HepG2 (cell line): ENCODE measurements at regions not wholly inside any gene's neighbourhood (a gene's known extent, or its start where the extent isn't known, plus 50 kb on each side); places are given as distances from the start of the nearest gene placed in this dataset.

Source experiments
- ATAC-seq: fragments of 200-7000 bp; cut with Tn5 transposase; 3 replicates; pipeline ENCODE4 v1.9.1; 2020; ENCODE audit warnings: mild to moderate bottlenecking, moderate library complexity
- BruUV-seq: library from RNA; stranded (reverse); fragments of 400-500 nt; replicated peaks from 2 replicates; lab custom pipeline; 2021; lab: Mats Ljungman, UMichigan
- CTCF ChIA-PET: fragments of 300-600 bp; formaldehyde crosslinking; extraction: SDS; loops from one replicate; lab custom pipeline; 2021; ENCODE audit warnings: low total read pairs, inconsistent platforms, low intra/inter-chr PET ratio; lab: Yijun Ruan, JAX
- POLR2A ChIA-PET: fragments of 350-600 bp; sonication (Branson Sonifier 250); formaldehyde crosslinking; loops from one replicate; lab custom pipeline; 2020; ENCODE audit warnings: antibody characterized with exemption, inconsistent platforms; lab: Yijun Ruan, JAX
- DNase-seq: peaks from one replicate; pipeline ENCODE4 v3.0.0-alpha.2; 2015; ENCODE audit warnings: low spot score
- FAIRE-seq: peaks from 3 replicates; lab custom pipeline; 2011; peaks lifted over from hg19 to GRCh38; lab: Jason Lieb, UNC
- H2AFZ ChIP-seq: one replicate; pipeline ENCODE4 v1.6.1; 2011; ENCODE audit warnings: low read length, inconsistent platforms
- H3K27ac ChIP-seq: fragments of 300-600 bp; 3 replicates; pipeline ENCODE4 v1.8.0; 2011; ENCODE audit warnings: mixed run types, mild to moderate bottlenecking, mixed read lengths, low read length, inconsistent platforms; ENCODE audit not compliant: insufficient read depth; ENCODE audit errors: extremely low read length
- H3K27me3 ChIP-seq, 2 experiments: fragments of 200-600 bp in 1 of 2; 2 replicates in 1 of 2; 3 replicates in 1 of 2; pipeline versions ENCODE4 v1.6.0 to v1.8.0; 2011; ENCODE audit warnings: low read length in 2 of 2, mild to moderate bottlenecking in 2 of 2, moderate library complexity in 2 of 2, inconsistent platforms in 1 of 2; ENCODE audit not compliant: insufficient read depth in 2 of 2, control insufficient read depth in 1 of 2
- H3K36me3 ChIP-seq, 2 experiments: fragments of 200-600 bp in 1 of 2; replicated peaks in 1 of 2; 2 replicates in 1 of 2; 3 replicates in 1 of 2; pipeline versions ENCODE4 v1.5.1 to v1.8.0; 2011; ENCODE audit warnings: low read length in 2 of 2, inconsistent platforms in 1 of 2; ENCODE audit not compliant: insufficient read depth in 2 of 2, control insufficient read depth in 1 of 2
- H3K4me1 ChIP-seq: 2 replicates; pipeline ENCODE4 v1.5.1; 2012; ENCODE audit warnings: low read length, inconsistent platforms; ENCODE audit not compliant: insufficient read depth
- H3K4me2 ChIP-seq: 2 replicates; pipeline ENCODE4 v1.6.0; 2011; ENCODE audit warnings: low read depth, low read length, inconsistent platforms
- H3K4me3 ChIP-seq, 3 experiments: fragments of 200-600 bp in 1 of 3; sonication (generic), shearing (Covaris generic) in 1 of 3; replicated peaks in 1 of 3; 2 replicates each; pipeline ENCODE4 v1.5.1; 2011 to 2016; ENCODE audit warnings: low read length in 3 of 3, inconsistent platforms in 2 of 3, low read depth in 2 of 3, mild to moderate bottlenecking in 2 of 3, control low read depth in 1 of 3, mixed read lengths in 1 of 3; ENCODE audit not compliant: insufficient read depth in 1 of 3
- H3K79me2 ChIP-seq: one replicate; pipeline ENCODE4 v1.6.1; 2011; ENCODE audit warnings: low read length, inconsistent platforms; ENCODE audit not compliant: insufficient read depth
- H3K9ac ChIP-seq: 2 replicates; pipeline ENCODE4 v1.6.0; 2011; ENCODE audit warnings: mild to moderate bottlenecking, low read depth, low read length, inconsistent platforms; ENCODE audit not compliant: insufficient read depth
- H3K9me3 ChIP-seq: 2 replicates; pipeline ENCODE4 v1.5.1; 2012; ENCODE audit warnings: mild to moderate bottlenecking, low read length
- H4K20me1 ChIP-seq: 2 replicates; pipeline ENCODE4 v1.6.0; 2011; ENCODE audit warnings: inconsistent platforms, mild to moderate bottlenecking, low read length, moderate library complexity; ENCODE audit not compliant: insufficient read depth
- CHD4 ChIP-seq: fragments of 200-600 bp; sonication (generic); IDR thresholded peaks from 2 replicates; pipeline ENCODE4 v1.7.0; 2017; ENCODE audit warnings: mild to moderate bottlenecking, low read length, borderline replicate concordance
- IKZF4 ChIP-seq: sonication (generic); formaldehyde crosslinking; IDR thresholded peaks from 2 replicates; pipeline ENCODE4 v1.5.1; 2020; ENCODE audit warnings: borderline replicate concordance, mild to moderate bottlenecking, low read depth, missing genetic modification reagents; ENCODE audit errors: not compliant biosample characterization
- NCOA1 ChIP-seq: sonication (generic); formaldehyde crosslinking; IDR thresholded peaks from 2 replicates; pipeline ENCODE4 v1.9.0; 2021; ENCODE audit warnings: missing genetic modification reagents
- PHF5A ChIP-seq: IDR thresholded peaks from one replicate; pipeline ENCODE4 v1.6.1; 2018; ENCODE audit warnings: low read depth, missing genetic modification reagents; ENCODE audit not compliant: unreplicated experiment
- SAFB2 ChIP-seq: sonication (generic); formaldehyde crosslinking; IDR thresholded peaks from 2 replicates; pipeline ENCODE4 v1.5.1; 2020; ENCODE audit warnings: missing genetic modification reagents, low read depth, mild to moderate bottlenecking, borderline replicate concordance
- TOPORS ChIP-seq: sonication (generic); formaldehyde crosslinking; IDR thresholded peaks from 2 replicates; pipeline ENCODE4 v1.8.0; 2023; ENCODE audit warnings: mild to moderate bottlenecking, missing genetic modification reagents
- ZNF17 ChIP-seq: sonication (generic); formaldehyde crosslinking; IDR thresholded peaks from 2 replicates; pipeline ENCODE4 v1.5.0; 2020; ENCODE audit warnings: mild to moderate bottlenecking, missing genetic modification reagents
- ZNF3 ChIP-seq: IDR thresholded peaks from 2 replicates; pipeline ENCODE4 v1.7.0; 2017; ENCODE audit warnings: inconsistent platforms
- ZNF30 ChIP-seq: sonication (generic); formaldehyde crosslinking; IDR thresholded peaks from 2 replicates; pipeline ENCODE4 v1.5.0; 2020; ENCODE audit warnings: mild to moderate bottlenecking, missing genetic modification reagents
- WGBS: methylation state at CpG from one replicate; pipeline ENCODE4 v1.1.6; 2017; ENCODE audit warnings: low lambda C conversion rate; 5-methylcytosine and 5-hydroxymethylcytosine counted together
- in situ Hi-C: cut with HindIII; loops from 2 replicates; pipeline ENCODE4 v1.10.0; 2017; ENCODE audit warnings: low pct_unique_long_range_greater_than_20kb; ENCODE audit not compliant: extremely low pct_ligation_motif_present
- intact Hi-C: fragments of 100-400 bp; cut with micrococcal nuclease; formaldehyde crosslinking; loops from one replicate; pipeline ENCODE4 v1.10.0; 2022; ENCODE audit not compliant: unreplicated experiment
- TF ChIP-seq, protein P1 (sequence below): sonication (generic); formaldehyde crosslinking; IDR thresholded peaks from 2 replicates; pipeline ENCODE4 v1.4.0; 2020; ENCODE audit warnings: missing genetic modification reagents
- TF ChIP-seq, protein P2 (sequence below): sonication (generic); formaldehyde crosslinking; IDR thresholded peaks from 2 replicates; pipeline ENCODE4 v1.4.0; 2020; ENCODE audit warnings: low read depth, missing genetic modification reagents

DNA sequence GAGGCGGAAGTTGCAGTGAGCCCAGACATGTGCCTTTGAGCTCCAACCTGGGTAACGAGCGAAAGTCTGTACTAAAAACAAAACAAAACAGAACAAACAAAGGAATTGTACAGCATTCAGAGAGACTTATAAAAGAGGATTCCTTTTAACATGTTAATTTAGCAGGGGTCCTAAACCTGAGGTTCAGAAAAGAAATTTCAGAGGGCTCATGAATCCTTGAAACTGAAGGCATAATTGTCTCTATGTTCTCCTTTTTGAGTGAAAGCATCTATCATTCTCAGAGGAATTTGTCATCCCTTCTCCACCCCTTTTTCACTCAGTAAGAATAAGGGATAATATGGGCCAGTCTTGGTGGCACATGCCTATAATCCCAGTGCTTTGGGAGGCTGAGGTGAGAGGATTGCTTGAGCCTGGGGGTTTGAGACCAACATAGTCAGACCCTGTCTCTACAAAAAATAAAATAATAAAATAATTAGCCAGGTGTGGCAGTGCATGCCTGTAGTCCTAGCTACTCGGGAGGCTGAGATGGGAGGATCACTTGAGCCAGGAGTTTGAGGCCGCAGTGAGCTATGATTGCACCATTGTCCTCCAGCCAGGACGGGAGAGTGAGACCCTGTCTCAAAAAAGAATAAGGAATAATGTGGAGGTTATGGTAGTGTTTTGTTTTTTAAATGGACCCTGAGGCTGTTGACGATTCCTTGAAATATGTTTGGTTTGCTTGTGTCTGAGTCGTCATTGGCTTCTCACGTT, 309.1 kb upstream of the C2CD4B start:
- Histone ChIP-seq H3K27ac (peak overlapping the region; percentile 3), H3K36me3 (no peaks in the 10 kb centered on the region), H3K4me1 (peaks cover 31% of the 10 kb centered on the region), H3K79me2 (no peaks in the 10 kb centered on the region), H3K4me2 (no peak overlapping the region), H3K9me3 (no peaks in the 10 kb centered on the region), H2AFZ (no peak overlapping the region), H4K20me1 (no peaks in the 10 kb centered on the region), H3K4me3 (no peak overlapping the region), H3K27me3 (no peaks in the 10 kb centered on the region), H3K9ac (no peak overlapping the region)
- in situ Hi-C loops (no loop called here), intact Hi-C loops (no loop called here)
- no peak for TF ChIP-seq CHD4
- TF ChIP-seq, protein P1, sequence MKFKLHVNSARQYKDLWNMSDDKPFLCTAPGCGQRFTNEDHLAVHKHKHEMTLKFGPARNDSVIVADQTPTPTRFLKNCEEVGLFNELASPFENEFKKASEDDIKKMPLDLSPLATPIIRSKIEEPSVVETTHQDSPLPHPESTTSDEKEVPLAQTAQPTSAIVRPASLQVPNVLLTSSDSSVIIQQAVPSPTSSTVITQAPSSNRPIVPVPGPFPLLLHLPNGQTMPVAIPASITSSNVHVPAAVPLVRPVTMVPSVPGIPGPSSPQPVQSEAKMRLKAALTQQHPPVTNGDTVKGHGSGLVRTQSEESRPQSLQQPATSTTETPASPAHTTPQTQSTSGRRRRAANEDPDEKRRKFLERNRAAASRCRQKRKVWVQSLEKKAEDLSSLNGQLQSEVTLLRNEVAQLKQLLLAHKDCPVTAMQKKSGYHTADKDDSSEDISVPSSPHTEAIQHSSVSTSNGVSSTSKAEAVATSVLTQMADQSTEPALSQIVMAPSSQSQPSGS (CRISPR knock-in tag): no peak
- WGBS: 83% methylated on average over 9 of the region's 9 CpGs
- POLR2A ChIA-PET: no interaction called here
- BruUV-seq: no TSS peak
- DNase-seq: no peak
- FAIRE-seq: no peak
- ATAC-seq: no peak
- CTCF ChIA-PET: no interaction called here

- peaks cover 28% of the 10 kb centered on the region for H3K4me1 ChIP-seq
- no peak overlapping the region for H2AFZ ChIP-seq
- no peaks in the 10 kb centered on the region for H3K9me3 ChIP-seq
- no peak overlapping the region for H3K4me2 ChIP-seq
- ChIA-PET CTCF (no interaction called here), POLR2A (no interaction called here)
- in situ Hi-C loops (no loop called here), intact Hi-C loops (no loop called here)
- H3K27ac ChIP-seq: no peak overlapping the region
- H3K36me3 ChIP-seq: no peaks in the 10 kb centered on the region
- no peaks in the 10 kb centered on the region for H4K20me1 ChIP-seq
- DNase-seq: no peak
- FAIRE-seq: no peak
- H3K27me3 ChIP-seq: no peaks in the 10 kb centered on the region
- no peaks in the 10 kb centered on the region for H3K79me2 ChIP-seq
- H3K9ac ChIP-seq: no peak overlapping the region
- 87% methylated on average over 5 of the region's 5 CpGs for WGBS
- BruUV-seq: no TSS peak
- no peak for ATAC-seq
- no peak overlapping the region for H3K4me3 ChIP-seq
- no peak for TF ChIP-seq PHF5A
- no peak for TF ChIP-seq SAFB2 (CRISPR knock-in tag)
- no peak for TF ChIP-seq ZNF17 (CRISPR knock-in tag)
- no peak for TF ChIP-seq NCOA1 (CRISPR knock-in tag)
- TF ChIP-seq IKZF4 (CRISPR knock-in tag): no peak
- no peak for TF ChIP-seq ZNF30 (CRISPR knock-in tag)
- TF ChIP-seq ZNF3 (CRISPR knock-in tag): no peak
- no peak for TF ChIP-seq TOPORS (CRISPR knock-in tag)
- TF ChIP-seq, protein P2, sequence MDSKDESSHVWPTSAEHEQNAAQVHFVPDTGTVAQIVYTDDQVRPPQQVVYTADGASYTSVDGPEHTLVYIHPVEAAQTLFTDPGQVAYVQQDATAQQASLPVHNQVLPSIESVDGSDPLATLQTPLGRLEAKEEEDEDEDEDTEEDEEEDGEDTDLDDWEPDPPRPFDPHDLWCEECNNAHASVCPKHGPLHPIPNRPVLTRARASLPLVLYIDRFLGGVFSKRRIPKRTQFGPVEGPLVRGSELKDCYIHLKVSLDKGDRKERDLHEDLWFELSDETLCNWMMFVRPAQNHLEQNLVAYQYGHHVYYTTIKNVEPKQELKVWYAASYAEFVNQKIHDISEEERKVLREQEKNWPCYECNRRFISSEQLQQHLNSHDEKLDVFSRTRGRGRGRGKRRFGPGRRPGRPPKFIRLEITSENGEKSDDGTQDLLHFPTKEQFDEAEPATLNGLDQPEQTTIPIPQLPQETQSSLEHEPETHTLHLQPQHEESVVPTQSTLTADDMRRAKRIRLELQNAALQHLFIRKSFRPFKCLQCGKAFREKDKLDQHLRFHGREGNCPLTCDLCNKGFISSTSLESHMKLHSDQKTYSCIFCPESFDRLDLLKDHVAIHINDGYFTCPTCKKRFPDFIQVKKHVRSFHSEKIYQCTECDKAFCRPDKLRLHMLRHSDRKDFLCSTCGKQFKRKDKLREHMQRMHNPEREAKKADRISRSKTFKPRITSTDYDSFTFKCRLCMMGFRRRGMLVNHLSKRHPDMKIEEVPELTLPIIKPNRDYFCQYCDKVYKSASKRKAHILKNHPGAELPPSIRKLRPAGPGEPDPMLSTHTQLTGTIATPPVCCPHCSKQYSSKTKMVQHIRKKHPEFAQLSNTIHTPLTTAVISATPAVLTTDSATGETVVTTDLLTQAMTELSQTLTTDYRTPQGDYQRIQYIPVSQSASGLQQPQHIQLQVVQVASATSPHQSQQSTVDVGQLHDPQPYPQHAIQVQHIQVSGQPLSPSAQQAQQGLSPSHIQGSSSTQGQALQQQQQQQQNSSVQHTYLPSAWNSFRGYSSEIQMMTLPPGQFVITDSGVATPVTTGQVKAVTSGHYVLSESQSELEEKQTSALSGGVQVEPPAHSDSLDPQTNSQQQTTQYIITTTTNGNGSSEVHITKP (CRISPR knock-in tag): no peak
Measured at GRCh38 chr15:62474771-62475124, 309.7 kb upstream of the C2CD4B start.
